ENCODE measurements at regions not wholly inside any gene's neighbourhood (a gene's known extent, or its start where the extent isn't known, plus 50 kb on each side); places are given as distances from the start of the nearest gene placed in this dataset.

DNA sequence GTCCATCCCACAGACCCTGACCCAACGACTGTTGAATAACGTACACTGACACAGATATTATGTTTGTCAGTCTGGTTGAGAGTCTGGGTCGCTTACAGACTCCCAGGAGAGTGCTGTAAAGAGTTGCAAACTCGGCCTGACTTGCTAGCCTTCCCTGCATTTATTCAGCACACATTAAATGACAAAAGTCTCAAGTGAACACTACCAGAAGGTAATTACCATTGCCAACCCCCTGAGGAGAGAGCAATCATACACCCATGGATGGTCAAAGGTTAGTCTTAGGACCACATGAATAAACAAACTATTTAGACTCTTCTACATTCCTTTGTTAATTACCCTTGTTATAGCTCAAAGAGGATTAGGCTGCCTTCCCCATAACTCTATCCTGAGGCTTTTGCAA, 1048.6 kb downstream of the PCDH17 start:
- H3K36me3 ChIP-seq = no peaks in the 10 kb centered on the region
- 45 to 65% methylated on average over 4 of the region's 4 CpGs for WGBS, 2 donors
- H3K4me1 ChIP-seq = no peaks in the 10 kb centered on the region
- TF ChIP-seq, protein P1, sequence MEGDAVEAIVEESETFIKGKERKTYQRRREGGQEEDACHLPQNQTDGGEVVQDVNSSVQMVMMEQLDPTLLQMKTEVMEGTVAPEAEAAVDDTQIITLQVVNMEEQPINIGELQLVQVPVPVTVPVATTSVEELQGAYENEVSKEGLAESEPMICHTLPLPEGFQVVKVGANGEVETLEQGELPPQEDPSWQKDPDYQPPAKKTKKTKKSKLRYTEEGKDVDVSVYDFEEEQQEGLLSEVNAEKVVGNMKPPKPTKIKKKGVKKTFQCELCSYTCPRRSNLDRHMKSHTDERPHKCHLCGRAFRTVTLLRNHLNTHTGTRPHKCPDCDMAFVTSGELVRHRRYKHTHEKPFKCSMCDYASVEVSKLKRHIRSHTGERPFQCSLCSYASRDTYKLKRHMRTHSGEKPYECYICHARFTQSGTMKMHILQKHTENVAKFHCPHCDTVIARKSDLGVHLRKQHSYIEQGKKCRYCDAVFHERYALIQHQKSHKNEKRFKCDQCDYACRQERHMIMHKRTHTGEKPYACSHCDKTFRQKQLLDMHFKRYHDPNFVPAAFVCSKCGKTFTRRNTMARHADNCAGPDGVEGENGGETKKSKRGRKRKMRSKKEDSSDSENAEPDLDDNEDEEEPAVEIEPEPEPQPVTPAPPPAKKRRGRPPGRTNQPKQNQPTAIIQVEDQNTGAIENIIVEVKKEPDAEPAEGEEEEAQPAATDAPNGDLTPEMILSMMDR (IDR thresholded peaks at IDR 0.05) = no peak
- TF ChIP-seq POLR2AphosphoS5 (IDR thresholded peaks at IDR 0.05) (no peak), EP300 (IDR thresholded peaks at IDR 0.05) (no peak), POLR2A (IDR thresholded peaks at IDR 0.05) (no peak)
- H3K27me3 ChIP-seq = no peaks in the 10 kb centered on the region
- no peak for DNase-seq
- no peak for ATAC-seq (ENCODE audit: low FRiP score in 2 of 2)
- H3K4me3 ChIP-seq = no peak overlapping the region
- H3K9me3 ChIP-seq = no peaks in the 10 kb centered on the region
- no peak overlapping the region for H3K27ac ChIP-seq

DNA sequence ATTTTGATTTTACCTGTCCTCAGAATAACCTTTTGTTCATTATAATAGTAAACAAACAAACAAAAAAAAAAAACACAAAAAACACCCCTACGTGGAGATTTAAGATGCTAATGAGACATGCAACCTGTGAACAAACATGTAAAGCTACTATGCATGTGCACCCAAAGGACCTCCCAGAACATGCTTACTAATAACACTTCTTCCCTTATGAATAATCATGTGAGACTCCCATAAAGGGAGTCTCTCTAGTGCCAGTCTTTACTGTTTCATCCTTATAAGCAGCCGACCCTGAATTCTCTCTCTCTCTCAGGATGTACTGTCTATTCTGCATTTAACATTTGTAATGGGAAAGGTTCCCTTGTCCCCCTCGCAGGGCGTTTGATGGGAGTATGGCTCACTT, 1051.1 kb downstream of the PCDH17 start:
- H3K27me3 ChIP-seq = no peaks in the 10 kb centered on the region
- no peaks in the 10 kb centered on the region for H3K36me3 ChIP-seq
- H3K4me1 ChIP-seq = no peaks in the 10 kb centered on the region
- TF ChIP-seq POLR2AphosphoS5 (IDR thresholded peaks at IDR 0.05) (no peak), EP300 (IDR thresholded peaks at IDR 0.05) (no peak), POLR2A (IDR thresholded peaks at IDR 0.05) (no peak)
- TF ChIP-seq, protein P1 (IDR thresholded peaks at IDR 0.05) = no peak
- H3K4me3 ChIP-seq = no peak overlapping the region
- 89 to 92% methylated on average over 4 of the region's 4 CpGs for WGBS, 2 donors
- DNase-seq (no peak), ATAC-seq (ENCODE audit: low FRiP score in 2 of 2) (peak in 1 of 2 donors; percentile 11)
- no peaks in the 10 kb centered on the region for H3K9me3 ChIP-seq
- H3K27ac ChIP-seq = no peak overlapping the region

- Histone ChIP-seq H3K27me3 (no peaks in the 10 kb centered on the region), H3K4me1 (no peaks in the 10 kb centered on the region), H3K27ac (no peak overlapping the region), H3K36me3 (no peaks in the 10 kb centered on the region), H3K9me3 (no peaks in the 10 kb centered on the region), H3K4me3 (no peak overlapping the region)
- TF ChIP-seq POLR2AphosphoS5 (IDR thresholded peaks at IDR 0.05) (no peak), EP300 (IDR thresholded peaks at IDR 0.05) (no peak), POLR2A (IDR thresholded peaks at IDR 0.05) (no peak)
- TF ChIP-seq, protein P1 (IDR thresholded peaks at IDR 0.05) = no peak
- DNase-seq (no peak), ATAC-seq (ENCODE audit: low FRiP score in 2 of 2) (no peak)
- WGBS, 2 donors = 77 to 90% methylated on average over 2 of the region's 2 CpGs
Measured at GRCh38 chr13:58687148-58687547, 1055.6 kb downstream of the PCDH17 start.

DNA sequence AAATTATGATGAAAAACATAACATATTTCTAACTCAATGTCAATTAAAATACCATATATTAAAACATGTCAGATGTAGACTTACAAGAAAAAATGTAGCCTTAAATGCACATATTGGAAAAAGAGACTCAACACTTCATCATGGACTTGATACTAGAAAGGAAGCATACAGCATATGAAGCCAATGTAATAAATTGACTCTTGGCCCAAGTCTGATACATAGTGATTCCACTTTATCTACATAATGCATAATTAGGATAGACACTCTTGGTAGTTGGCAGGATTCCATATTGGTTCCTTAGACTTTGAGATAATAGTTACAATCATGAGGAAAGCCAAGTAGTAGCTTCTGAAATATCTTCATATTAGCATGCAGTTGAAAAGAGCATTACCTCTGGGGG, 1067.0 kb downstream of the PCDH17 start:
- no peak for ATAC-seq (ENCODE audit: low FRiP score in 2 of 2)
- H3K27me3 ChIP-seq = no peaks in the 10 kb centered on the region

DNA sequence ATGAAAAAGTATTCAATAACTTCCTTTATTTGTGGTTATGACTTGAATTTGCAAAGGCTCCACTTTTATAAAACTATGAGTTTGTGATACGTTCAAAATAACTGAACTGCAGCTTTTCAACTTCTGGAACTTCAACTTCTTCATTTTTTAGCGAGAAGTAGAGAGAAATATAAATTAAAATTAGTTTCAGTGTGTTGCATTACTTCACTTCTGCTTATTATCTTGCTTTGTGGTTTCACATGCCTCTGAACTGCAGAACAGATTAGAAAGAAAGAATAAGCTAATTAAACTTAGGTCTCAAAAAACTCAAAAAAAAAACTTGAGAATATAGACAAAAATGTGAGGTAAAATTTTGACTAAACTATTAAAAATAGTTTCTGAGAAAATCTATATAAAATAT, 1073.4 kb downstream of the PCDH17 start:
- TF ChIP-seq POLR2A (IDR thresholded peaks at IDR 0.05) (no peak), EP300 (IDR thresholded peaks at IDR 0.05) (no peak), POLR2AphosphoS5 (IDR thresholded peaks at IDR 0.05) (no peak)
- TF ChIP-seq, protein P1 (IDR thresholded peaks at IDR 0.05) = no peak
- H3K4me1 ChIP-seq = no peaks in the 10 kb centered on the region
- no peaks in the 10 kb centered on the region for H3K36me3 ChIP-seq
- 59 to 70% methylated on average over 2 of the region's 2 CpGs for WGBS, 2 donors
- DNase-seq = no peak
- H3K27ac ChIP-seq = no peak overlapping the region
- H3K27me3 ChIP-seq = no peaks in the 10 kb centered on the region
- no peaks in the 10 kb centered on the region for H3K9me3 ChIP-seq
- H3K4me3 ChIP-seq = no peak overlapping the region
- ATAC-seq (ENCODE audit: low FRiP score in 2 of 2) = no peak

More for the DNA sequence above, 1067.0 kb downstream of the PCDH17 start:
- no peak overlapping the region for H3K4me3 ChIP-seq
- no peaks in the 10 kb centered on the region for H3K4me1 ChIP-seq
- TF ChIP-seq POLR2A (IDR thresholded peaks at IDR 0.05) = no peak
- no peak for TF ChIP-seq POLR2AphosphoS5 (IDR thresholded peaks at IDR 0.05)
- TF ChIP-seq, protein P1 (IDR thresholded peaks at IDR 0.05) = no peak
- TF ChIP-seq EP300 (IDR thresholded peaks at IDR 0.05) = no peak
- no peak overlapping the region for H3K27ac ChIP-seq
- H3K9me3 ChIP-seq = no peaks in the 10 kb centered on the region
- no peaks in the 10 kb centered on the region for H3K36me3 ChIP-seq
- no peak for DNase-seq

Data from upper lobe of left lung (tissue), 6 donors.